HepG2 (cell line): ENCODE measurements at regions not wholly inside any gene's neighbourhood (a gene's known extent, or its start where the extent isn't known, plus 50 kb on each side); places are given as distances from the start of the nearest gene placed in this dataset.

Experiments used
- ATAC-seq: fragments of 200-7000 bp; cut with Tn5 transposase; 3 replicates; pipeline ENCODE4 v1.9.1; 2020; ENCODE audit warnings: mild to moderate bottlenecking, moderate library complexity
- BruUV-seq: library from RNA; stranded (reverse); fragments of 400-500 nt; replicated peaks from 2 replicates; lab custom pipeline; 2021; lab: Mats Ljungman, UMichigan
- CTCF ChIA-PET: fragments of 300-600 bp; formaldehyde crosslinking; extraction: SDS; loops from one replicate; lab custom pipeline; 2021; ENCODE audit warnings: low total read pairs, inconsistent platforms, low intra/inter-chr PET ratio; lab: Yijun Ruan, JAX
- POLR2A ChIA-PET: fragments of 350-600 bp; sonication (Branson Sonifier 250); formaldehyde crosslinking; loops from one replicate; lab custom pipeline; 2020; ENCODE audit warnings: antibody characterized with exemption, inconsistent platforms; lab: Yijun Ruan, JAX
- DNase-seq: peaks from one replicate; pipeline ENCODE4 v3.0.0-alpha.2; 2015; ENCODE audit warnings: low spot score
- FAIRE-seq: peaks from 3 replicates; lab custom pipeline; 2011; peaks lifted over from hg19 to GRCh38; lab: Jason Lieb, UNC
- H2AFZ ChIP-seq: one replicate; pipeline ENCODE4 v1.6.1; 2011; ENCODE audit warnings: low read length, inconsistent platforms
- H3K27ac ChIP-seq: fragments of 300-600 bp; 3 replicates; pipeline ENCODE4 v1.8.0; 2011; ENCODE audit warnings: mixed run types, mild to moderate bottlenecking, mixed read lengths, low read length, inconsistent platforms; ENCODE audit not compliant: insufficient read depth; ENCODE audit errors: extremely low read length
- H3K27me3 ChIP-seq, 2 experiments: fragments of 200-600 bp in 1 of 2; 2 replicates in 1 of 2; 3 replicates in 1 of 2; pipeline versions ENCODE4 v1.6.0 to v1.8.0; 2011; ENCODE audit warnings: low read length in 2 of 2, mild to moderate bottlenecking in 2 of 2, moderate library complexity in 2 of 2, inconsistent platforms in 1 of 2; ENCODE audit not compliant: insufficient read depth in 2 of 2, control insufficient read depth in 1 of 2
- H3K36me3 ChIP-seq, 2 experiments: fragments of 200-600 bp in 1 of 2; replicated peaks in 1 of 2; 2 replicates in 1 of 2; 3 replicates in 1 of 2; pipeline versions ENCODE4 v1.5.1 to v1.8.0; 2011; ENCODE audit warnings: low read length in 2 of 2, inconsistent platforms in 1 of 2; ENCODE audit not compliant: insufficient read depth in 2 of 2, control insufficient read depth in 1 of 2
- H3K4me1 ChIP-seq: 2 replicates; pipeline ENCODE4 v1.5.1; 2012; ENCODE audit warnings: low read length, inconsistent platforms; ENCODE audit not compliant: insufficient read depth
- H3K4me2 ChIP-seq: 2 replicates; pipeline ENCODE4 v1.6.0; 2011; ENCODE audit warnings: low read depth, low read length, inconsistent platforms
- H3K4me3 ChIP-seq, 3 experiments: fragments of 200-600 bp in 1 of 3; sonication (generic), shearing (Covaris generic) in 1 of 3; replicated peaks in 1 of 3; 2 replicates each; pipeline ENCODE4 v1.5.1; 2011 to 2016; ENCODE audit warnings: low read length in 3 of 3, inconsistent platforms in 2 of 3, low read depth in 2 of 3, mild to moderate bottlenecking in 2 of 3, control low read depth in 1 of 3, mixed read lengths in 1 of 3; ENCODE audit not compliant: insufficient read depth in 1 of 3
- H3K79me2 ChIP-seq: one replicate; pipeline ENCODE4 v1.6.1; 2011; ENCODE audit warnings: low read length, inconsistent platforms; ENCODE audit not compliant: insufficient read depth
- H3K9ac ChIP-seq: 2 replicates; pipeline ENCODE4 v1.6.0; 2011; ENCODE audit warnings: mild to moderate bottlenecking, low read depth, low read length, inconsistent platforms; ENCODE audit not compliant: insufficient read depth
- H3K9me3 ChIP-seq: 2 replicates; pipeline ENCODE4 v1.5.1; 2012; ENCODE audit warnings: mild to moderate bottlenecking, low read length
- H4K20me1 ChIP-seq: 2 replicates; pipeline ENCODE4 v1.6.0; 2011; ENCODE audit warnings: inconsistent platforms, mild to moderate bottlenecking, low read length, moderate library complexity; ENCODE audit not compliant: insufficient read depth
- KLF11 ChIP-seq: IDR thresholded peaks from 2 replicates; pipeline ENCODE4 v1.6.1; 2016; ENCODE audit warnings: missing compliant biosample characterization
- KLF16 ChIP-seq, 2 experiments: sonication (generic) in 1 of 2; formaldehyde crosslinking in 1 of 2; IDR thresholded peaks; 2 replicates each; pipeline versions ENCODE4 v1.6.1 to v1.8.0; 2016 to 2023; ENCODE audit warnings: missing genetic modification reagents in 2 of 2, missing compliant biosample characterization in 1 of 2
- RBM22 ChIP-seq: fragments of 200-400 bp; formaldehyde crosslinking; optimal IDR thresholded peaks from 2 replicates; pipeline ENCODE3; 2017; ENCODE audit warnings: mild to moderate bottlenecking, low read length, moderate library complexity
- TAF15 ChIP-seq: fragments of 200-400 bp; formaldehyde crosslinking; IDR thresholded peaks from one replicate; pipeline ENCODE4 v1.6.1; 2018; ENCODE audit warnings: mild to moderate bottlenecking, low read depth, low read length; ENCODE audit not compliant: poor library complexity, severe bottlenecking
- ZC3H4 ChIP-seq: sonication (generic); formaldehyde crosslinking; IDR thresholded peaks from 2 replicates; pipeline ENCODE4 v1.4.0; 2020; ENCODE audit warnings: missing genetic modification reagents, borderline replicate concordance
- ZKSCAN5 ChIP-seq: sonication (generic); formaldehyde crosslinking; IDR thresholded peaks from 2 replicates; pipeline ENCODE4 v1.5.1; 2020; ENCODE audit warnings: mild to moderate bottlenecking, missing genetic modification reagents
- ZNF3 ChIP-seq: IDR thresholded peaks from 2 replicates; pipeline ENCODE4 v1.7.0; 2017; ENCODE audit warnings: inconsistent platforms
- ZNF30 ChIP-seq: sonication (generic); formaldehyde crosslinking; IDR thresholded peaks from 2 replicates; pipeline ENCODE4 v1.5.0; 2020; ENCODE audit warnings: mild to moderate bottlenecking, missing genetic modification reagents
- ZSCAN12 ChIP-seq: sonication (generic); formaldehyde crosslinking; IDR thresholded peaks from 2 replicates; pipeline ENCODE4 v1.9.0; 2021; ENCODE audit warnings: mild to moderate bottlenecking, missing genetic modification reagents
- in situ Hi-C: cut with HindIII; loops from 2 replicates; pipeline ENCODE4 v1.10.0; 2017; ENCODE audit warnings: low pct_unique_long_range_greater_than_20kb; ENCODE audit not compliant: extremely low pct_ligation_motif_present
- intact Hi-C: fragments of 100-400 bp; cut with micrococcal nuclease; formaldehyde crosslinking; loops from one replicate; pipeline ENCODE4 v1.10.0; 2022; ENCODE audit not compliant: unreplicated experiment
- TF ChIP-seq, protein P1 (sequence below), 2 experiments: fragments of 450-650 bp in 1 of 2; sonication (generic) in 1 of 2; formaldehyde crosslinking in 1 of 2; IDR thresholded peaks; 2 replicates each; pipeline versions ENCODE4 v1.6.1 to v1.8.0; 2016 to 2022; ENCODE audit warnings: antibody characterized with exemption in 1 of 2, mild to moderate bottlenecking in 1 of 2, missing genetic modification reagents in 1 of 2
- TF ChIP-seq, protein P2 (sequence below): sonication (generic); formaldehyde crosslinking; IDR thresholded peaks from 2 replicates; pipeline ENCODE4 v1.8.1; 2023; ENCODE audit warnings: mild to moderate bottlenecking, moderate library complexity, missing genetic modification reagents
- TF ChIP-seq, protein P3 (sequence below): sonication (generic); formaldehyde crosslinking; IDR thresholded peaks from 2 replicates; pipeline ENCODE4 v1.4.0; 2020; ENCODE audit warnings: missing genetic modification reagents

DNA sequence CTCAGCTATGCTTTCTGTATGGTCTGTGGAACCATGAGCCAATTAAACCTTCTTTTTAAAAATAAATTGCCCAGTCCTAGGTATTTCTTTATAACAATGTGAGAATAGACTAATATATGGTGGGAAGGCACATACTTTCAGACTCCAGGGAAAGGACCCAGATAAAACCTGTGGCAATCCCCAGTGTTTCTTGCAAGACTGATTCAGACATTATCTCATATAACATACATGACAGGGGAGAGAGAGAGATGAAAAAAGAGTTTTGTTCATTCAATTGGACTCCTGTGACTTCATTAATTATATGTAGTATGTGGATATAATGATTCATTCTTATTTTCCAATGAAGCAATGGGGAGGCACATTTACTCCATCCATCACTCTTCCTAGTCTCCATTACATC, 291.4 kb upstream of the PRKX start:
- ChIA-PET CTCF (no interaction called here), POLR2A (no interaction called here)
- intact Hi-C loops, result no loop called here
- no peak for FAIRE-seq
- in situ Hi-C loops, result no loop called here
- H3K9me3 ChIP-seq, result no peaks in the 10 kb centered on the region
- BruUV-seq, result no TSS peak
- no peak overlapping the region for H3K9ac ChIP-seq
- DNase-seq, result no peak
- H3K27ac ChIP-seq, result no peak overlapping the region
- no peak for ATAC-seq
- H2AFZ ChIP-seq, result no peak overlapping the region
- no peaks in the 10 kb centered on the region for H3K4me1 ChIP-seq
- no peak overlapping the region for H3K4me2 ChIP-seq
- no peaks in the 10 kb centered on the region for H4K20me1 ChIP-seq
- H3K27me3 ChIP-seq, result no peaks in the 10 kb centered on the region
- no peaks in the 10 kb centered on the region for H3K79me2 ChIP-seq
- no peaks in the 10 kb centered on the region for H3K36me3 ChIP-seq
- no peak overlapping the region for H3K4me3 ChIP-seq
- no peak for TF ChIP-seq ZSCAN12
- TF ChIP-seq ZKSCAN5 (CRISPR knock-in tag), result no peak
- TF ChIP-seq RBM22, result no peak
- TF ChIP-seq KLF11 (CRISPR knock-in tag), result no peak
- no peak for TF ChIP-seq ZNF30 (CRISPR knock-in tag)
- TF ChIP-seq TAF15, result no peak
- TF ChIP-seq, protein P1, sequence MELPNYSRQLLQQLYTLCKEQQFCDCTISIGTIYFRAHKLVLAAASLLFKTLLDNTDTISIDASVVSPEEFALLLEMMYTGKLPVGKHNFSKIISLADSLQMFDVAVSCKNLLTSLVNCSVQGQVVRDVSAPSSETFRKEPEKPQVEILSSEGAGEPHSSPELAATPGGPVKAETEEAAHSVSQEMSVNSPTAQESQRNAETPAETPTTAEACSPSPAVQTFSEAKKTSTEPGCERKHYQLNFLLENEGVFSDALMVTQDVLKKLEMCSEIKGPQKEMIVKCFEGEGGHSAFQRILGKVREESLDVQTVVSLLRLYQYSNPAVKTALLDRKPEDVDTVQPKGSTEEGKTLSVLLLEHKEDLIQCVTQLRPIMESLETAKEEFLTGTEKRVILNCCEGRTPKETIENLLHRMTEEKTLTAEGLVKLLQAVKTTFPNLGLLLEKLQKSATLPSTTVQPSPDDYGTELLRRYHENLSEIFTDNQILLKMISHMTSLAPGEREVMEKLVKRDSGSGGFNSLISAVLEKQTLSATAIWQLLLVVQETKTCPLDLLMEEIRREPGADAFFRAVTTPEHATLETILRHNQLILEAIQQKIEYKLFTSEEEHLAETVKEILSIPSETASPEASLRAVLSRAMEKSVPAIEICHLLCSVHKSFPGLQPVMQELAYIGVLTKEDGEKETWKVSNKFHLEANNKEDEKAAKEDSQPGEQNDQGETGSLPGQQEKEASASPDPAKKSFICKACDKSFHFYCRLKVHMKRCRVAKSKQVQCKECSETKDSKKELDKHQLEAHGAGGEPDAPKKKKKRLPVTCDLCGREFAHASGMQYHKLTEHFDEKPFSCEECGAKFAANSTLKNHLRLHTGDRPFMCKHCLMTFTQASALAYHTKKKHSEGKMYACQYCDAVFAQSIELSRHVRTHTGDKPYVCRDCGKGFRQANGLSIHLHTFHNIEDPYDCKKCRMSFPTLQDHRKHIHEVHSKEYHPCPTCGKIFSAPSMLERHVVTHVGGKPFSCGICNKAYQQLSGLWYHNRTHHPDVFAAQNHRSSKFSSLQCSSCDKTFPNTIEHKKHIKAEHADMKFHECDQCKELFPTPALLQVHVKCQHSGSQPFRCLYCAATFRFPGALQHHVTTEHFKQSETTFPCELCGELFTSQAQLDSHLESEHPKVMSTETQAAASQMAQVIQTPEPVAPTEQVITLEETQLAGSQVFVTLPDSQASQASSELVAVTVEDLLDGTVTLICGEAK (IDR thresholded peaks at IDR 0.05), result no peak
- TF ChIP-seq, protein P1 (CRISPR knock-in tag; IDR thresholded peaks at IDR 0.05), result no peak
- TF ChIP-seq, protein P2, sequence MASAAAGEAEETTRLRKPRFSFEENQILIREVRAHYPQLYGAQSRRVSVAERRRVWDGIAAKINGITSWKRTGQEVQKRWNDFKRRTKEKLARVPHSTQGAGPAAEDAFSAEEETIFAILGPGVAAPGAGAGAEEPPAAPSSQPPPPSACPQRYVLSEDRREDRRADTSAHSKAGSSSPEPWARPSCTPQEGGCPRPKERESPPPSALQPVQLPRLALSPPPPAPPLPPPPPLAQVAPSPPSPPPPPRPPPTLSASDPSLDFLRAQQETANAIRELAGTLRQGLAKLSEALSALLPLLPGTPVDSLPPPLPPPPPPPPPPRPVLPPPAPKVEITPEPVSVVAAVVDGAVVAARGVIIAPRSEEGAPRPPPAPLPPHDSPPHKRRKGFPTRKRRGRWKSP (CRISPR knock-in tag), result no peak
- TF ChIP-seq, protein P3, sequence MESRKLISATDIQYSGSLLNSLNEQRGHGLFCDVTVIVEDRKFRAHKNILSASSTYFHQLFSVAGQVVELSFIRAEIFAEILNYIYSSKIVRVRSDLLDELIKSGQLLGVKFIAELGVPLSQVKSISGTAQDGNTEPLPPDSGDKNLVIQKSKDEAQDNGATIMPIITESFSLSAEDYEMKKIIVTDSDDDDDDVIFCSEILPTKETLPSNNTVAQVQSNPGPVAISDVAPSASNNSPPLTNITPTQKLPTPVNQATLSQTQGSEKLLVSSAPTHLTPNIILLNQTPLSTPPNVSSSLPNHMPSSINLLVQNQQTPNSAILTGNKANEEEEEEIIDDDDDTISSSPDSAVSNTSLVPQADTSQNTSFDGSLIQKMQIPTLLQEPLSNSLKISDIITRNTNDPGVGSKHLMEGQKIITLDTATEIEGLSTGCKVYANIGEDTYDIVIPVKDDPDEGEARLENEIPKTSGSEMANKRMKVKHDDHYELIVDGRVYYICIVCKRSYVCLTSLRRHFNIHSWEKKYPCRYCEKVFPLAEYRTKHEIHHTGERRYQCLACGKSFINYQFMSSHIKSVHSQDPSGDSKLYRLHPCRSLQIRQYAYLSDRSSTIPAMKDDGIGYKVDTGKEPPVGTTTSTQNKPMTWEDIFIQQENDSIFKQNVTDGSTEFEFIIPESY, result no peak
- TF ChIP-seq ZC3H4 (CRISPR knock-in tag), result no peak
- no peak for TF ChIP-seq ZNF3 (CRISPR knock-in tag)
- TF ChIP-seq KLF16 (CRISPR knock-in tag; IDR thresholded peaks at IDR 0.05), result no peak
